ENCODE measurements at regions not wholly inside any gene's neighbourhood (a gene's known extent, or its start where the extent isn't known, plus 50 kb on each side); places are given as distances from the start of the nearest gene placed in this dataset.

- TF ChIP-seq CTCF (IDR thresholded peaks at IDR 0.05; ENCODE audit: insufficient read depth, low read length) (no peak), GABPA (IDR thresholded peaks at IDR 0.05; ENCODE audit: low read depth) (no peak), SPI1 (IDR thresholded peaks at IDR 0.05; ENCODE audit: borderline replicate concordance, low read depth) (no peak), POLR2AphosphoS5 (IDR thresholded peaks at IDR 0.05; ENCODE audit: low read depth) (no peak)
These were observed 948.7 kb downstream of the PCDH18 start for GRCh38 chr4:136583567-136583966.

All from HL-60 (cell line).